ENCODE measurements at regions not wholly inside any gene's neighbourhood (a gene's known extent, or its start where the extent isn't known, plus 50 kb on each side); places are given as distances from the start of the nearest gene placed in this dataset.

GRCh38 chr20:12053353-12053752 lies 135.7 kb downstream of the BTBD3 start:
- Histone ChIP-seq H3K9me3 (no peaks in the 10 kb centered on the region), H3K36me3 (no peaks in the 10 kb centered on the region), H3K4me1 (no peaks in the 10 kb centered on the region), H3K27ac (no peak overlapping the region), H3K4me3 (no peak overlapping the region), H3K27me3 (no peaks in the 10 kb centered on the region)
- TF ChIP-seq POLR2A (IDR thresholded peaks at IDR 0.05) = no peak
- TF ChIP-seq, protein P1, sequence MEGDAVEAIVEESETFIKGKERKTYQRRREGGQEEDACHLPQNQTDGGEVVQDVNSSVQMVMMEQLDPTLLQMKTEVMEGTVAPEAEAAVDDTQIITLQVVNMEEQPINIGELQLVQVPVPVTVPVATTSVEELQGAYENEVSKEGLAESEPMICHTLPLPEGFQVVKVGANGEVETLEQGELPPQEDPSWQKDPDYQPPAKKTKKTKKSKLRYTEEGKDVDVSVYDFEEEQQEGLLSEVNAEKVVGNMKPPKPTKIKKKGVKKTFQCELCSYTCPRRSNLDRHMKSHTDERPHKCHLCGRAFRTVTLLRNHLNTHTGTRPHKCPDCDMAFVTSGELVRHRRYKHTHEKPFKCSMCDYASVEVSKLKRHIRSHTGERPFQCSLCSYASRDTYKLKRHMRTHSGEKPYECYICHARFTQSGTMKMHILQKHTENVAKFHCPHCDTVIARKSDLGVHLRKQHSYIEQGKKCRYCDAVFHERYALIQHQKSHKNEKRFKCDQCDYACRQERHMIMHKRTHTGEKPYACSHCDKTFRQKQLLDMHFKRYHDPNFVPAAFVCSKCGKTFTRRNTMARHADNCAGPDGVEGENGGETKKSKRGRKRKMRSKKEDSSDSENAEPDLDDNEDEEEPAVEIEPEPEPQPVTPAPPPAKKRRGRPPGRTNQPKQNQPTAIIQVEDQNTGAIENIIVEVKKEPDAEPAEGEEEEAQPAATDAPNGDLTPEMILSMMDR (IDR thresholded peaks at IDR 0.05) = no peak
- DNase-seq = no peak
- intact Hi-C loops (cut with DNase I) = no loop called here

DNA sequence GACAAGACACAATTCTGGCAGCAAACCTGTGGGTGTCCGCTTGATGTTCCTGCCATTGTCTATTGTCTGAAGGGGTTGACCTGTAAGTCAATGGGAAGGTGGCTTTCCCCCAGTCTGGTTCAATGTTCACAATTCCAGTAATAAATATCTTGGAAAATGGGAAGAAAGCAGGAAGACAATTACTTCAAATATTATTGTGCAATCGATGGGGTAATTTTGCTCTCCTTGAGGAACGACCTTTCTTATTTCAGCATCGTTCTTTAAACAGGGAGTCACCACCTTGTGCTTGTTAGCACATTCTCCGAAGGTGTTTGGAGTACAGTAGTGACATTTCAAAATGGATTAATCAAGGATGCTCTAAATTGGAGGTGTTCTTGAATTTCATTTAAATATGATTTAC lies 136.9 kb downstream of the BTBD3 start:
- DNase-seq = no peak
- Histone ChIP-seq H3K9me3 (no peaks in the 10 kb centered on the region), H3K27ac (no peak overlapping the region), H3K4me1 (no peaks in the 10 kb centered on the region), H3K4me3 (no peak overlapping the region), H3K27me3 (no peaks in the 10 kb centered on the region), H3K36me3 (no peaks in the 10 kb centered on the region)
- 84 to 86% methylated on average over 5 of the region's 5 CpGs for WGBS, 2 donors
- no peak for TF ChIP-seq POLR2A (IDR thresholded peaks at IDR 0.05)
- TF ChIP-seq, protein P1 (IDR thresholded peaks at IDR 0.05) = no peak
- intact Hi-C loops (cut with DNase I) = no loop called here

DNA sequence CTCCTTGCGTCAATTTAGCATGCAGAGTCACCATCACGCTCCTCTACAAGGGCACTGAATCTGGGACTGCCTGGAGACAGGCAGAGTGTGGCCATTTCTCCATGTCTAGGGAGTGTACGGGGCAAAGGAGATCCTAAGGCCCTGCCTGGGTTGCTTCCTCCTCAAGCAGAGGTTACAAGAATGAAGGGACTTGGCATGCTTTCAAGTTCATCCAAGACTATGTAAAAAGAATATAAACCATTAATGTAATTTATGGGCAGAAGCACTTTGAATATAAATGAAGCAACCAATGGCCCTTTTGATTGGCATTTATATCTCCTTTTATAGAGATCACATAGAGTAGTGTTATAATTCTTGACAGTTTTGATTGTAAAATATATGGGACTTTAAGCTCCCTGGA lies 137.5 kb downstream of the BTBD3 start:
- DNase-seq = no peak
- no peak overlapping the region for H3K27ac ChIP-seq
- TF ChIP-seq POLR2A (IDR thresholded peaks at IDR 0.05) = no peak
- TF ChIP-seq, protein P1 (IDR thresholded peaks at IDR 0.05) = no peak
- no peaks in the 10 kb centered on the region for H3K4me1 ChIP-seq
- WGBS, 2 donors = 73 to 100% methylated on average over 2 to 3 of the region's 3 CpGs
- no peaks in the 10 kb centered on the region for H3K9me3 ChIP-seq
- H3K27me3 ChIP-seq = no peaks in the 10 kb centered on the region
- no peaks in the 10 kb centered on the region for H3K36me3 ChIP-seq
- no peak overlapping the region for H3K4me3 ChIP-seq
- intact Hi-C loops (cut with DNase I) = no loop called here

GRCh38 chr20:12056839-12057238 lies 139.1 kb downstream of the BTBD3 start:
- H3K9me3 ChIP-seq = no peaks in the 10 kb centered on the region
- no peak overlapping the region for H3K27ac ChIP-seq
- no peaks in the 10 kb centered on the region for H3K4me1 ChIP-seq
- no peak for TF ChIP-seq POLR2A (IDR thresholded peaks at IDR 0.05)
- TF ChIP-seq, protein P1 (IDR thresholded peaks at IDR 0.05) = no peak
- H3K4me3 ChIP-seq = no peak overlapping the region
- no peak for DNase-seq
- no peaks in the 10 kb centered on the region for H3K27me3 ChIP-seq
- intact Hi-C loops (cut with DNase I) = no loop called here
- H3K36me3 ChIP-seq = no peaks in the 10 kb centered on the region
- 48 to 54% methylated on average over 2 of the region's 2 CpGs for WGBS, 2 donors

DNA sequence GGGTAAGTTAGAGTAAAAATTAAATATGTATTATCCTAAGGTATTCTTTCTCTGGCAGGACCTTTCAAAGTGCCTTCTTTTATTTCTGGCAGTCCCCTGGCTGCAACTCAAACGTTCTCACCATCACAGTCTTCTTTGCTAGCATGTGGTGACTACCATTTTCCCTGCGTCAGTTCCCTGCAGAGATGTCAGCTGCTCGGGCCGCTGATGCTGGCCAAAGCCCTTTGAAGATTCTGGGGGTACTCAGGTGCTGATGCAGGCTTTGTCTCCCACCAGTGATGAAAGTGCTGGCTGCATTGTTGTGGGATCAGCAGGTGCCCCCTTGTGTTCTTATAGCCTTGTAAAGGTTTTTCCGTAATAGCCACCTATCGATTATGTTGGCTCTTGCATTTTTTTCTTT lies 140.1 kb downstream of the BTBD3 start:
- intact Hi-C loops (cut with DNase I) = no loop called here
- no peak overlapping the region for H3K4me3 ChIP-seq
- no peaks in the 10 kb centered on the region for H3K27me3 ChIP-seq
- DNase-seq = no peak
- H3K27ac ChIP-seq = no peak overlapping the region
- H3K4me1 ChIP-seq = no peaks in the 10 kb centered on the region
- no peaks in the 10 kb centered on the region for H3K9me3 ChIP-seq
- TF ChIP-seq POLR2A (IDR thresholded peaks at IDR 0.05) = no peak
- TF ChIP-seq, protein P1 (IDR thresholded peaks at IDR 0.05) = no peak
- 78 to 80% methylated on average over 6 of the region's 6 CpGs for WGBS, 2 donors
- H3K36me3 ChIP-seq = no peaks in the 10 kb centered on the region
